Keratinocyte (primary cell): ENCODE measurements at regions not wholly inside any gene's neighbourhood (a gene's known extent, or its start where the extent isn't known, plus 50 kb on each side); places are given as distances from the start of the nearest gene placed in this dataset.

Source experiments
- DNase-seq: peaks from one replicate; pipeline ENCODE4 v3.0.0-alpha.2; 2011; ENCODE audit warnings: low read depth, missing footprints, low spot score
- FAIRE-seq: peaks from 2 replicates; lab custom pipeline; 2011; peaks lifted over from hg19 to GRCh38; lab: Jason Lieb, UNC
- H2AFZ ChIP-seq: 2 replicates; pipeline ENCODE4 v1.6.0; 2012; ENCODE audit warnings: low read length, control low read depth, inconsistent platforms; ENCODE audit not compliant: control insufficient read depth
- H3K27ac ChIP-seq: 2 replicates; pipeline ENCODE4 v1.5.1; 2011; ENCODE audit warnings: low read length; ENCODE audit not compliant: control insufficient read depth, insufficient read depth
- H3K27me3 ChIP-seq: 3 replicates; pipeline ENCODE4 v1.6.0; 2011; ENCODE audit warnings: low read length; ENCODE audit not compliant: control insufficient read depth, insufficient read depth; ENCODE audit errors: extremely low read depth
- H3K36me3 ChIP-seq, 2 experiments: 2 replicates in 1 of 2; 3 replicates in 1 of 2; pipeline ENCODE4 v1.5.1; 2011; ENCODE audit warnings: low read length in 2 of 2, mild to moderate bottlenecking in 1 of 2; ENCODE audit not compliant: control insufficient read depth in 2 of 2, insufficient read depth in 2 of 2; ENCODE audit errors: extremely low read depth in 1 of 2
- H3K4me1 ChIP-seq: 3 replicates; pipeline ENCODE4 v1.5.1; 2011; ENCODE audit warnings: low read length; ENCODE audit not compliant: control insufficient read depth, insufficient read depth; ENCODE audit errors: extremely low read depth
- H3K4me2 ChIP-seq: 3 replicates; pipeline ENCODE4 v1.6.0; 2011; ENCODE audit warnings: low read depth, low read length; ENCODE audit not compliant: control insufficient read depth, insufficient read depth; ENCODE audit errors: extremely low read depth
- H3K4me3 ChIP-seq, 3 experiments: fragments of 200-600 bp in 1 of 3; sonication (generic) in 1 of 3; 2 replicates in 2 of 3; 3 replicates in 1 of 3; pipeline ENCODE4 v1.5.1; 2011 to 2016; ENCODE audit warnings: low read length in 3 of 3, mild to moderate bottlenecking in 3 of 3, control low read depth in 2 of 3, inconsistent platforms in 1 of 3, low read depth in 1 of 3, mixed read lengths in 1 of 3, mixed run types in 1 of 3, moderate library complexity in 1 of 3; ENCODE audit not compliant: control insufficient read depth in 2 of 3, insufficient read depth in 2 of 3; ENCODE audit errors: extremely low read depth in 1 of 3
- H3K79me2 ChIP-seq: 2 replicates; pipeline ENCODE4 v1.6.0; 2012; ENCODE audit warnings: low read length; ENCODE audit not compliant: control insufficient read depth, insufficient read depth
- H3K9ac ChIP-seq: 3 replicates; pipeline ENCODE4 v1.6.0; 2011; ENCODE audit warnings: low read length; ENCODE audit not compliant: control insufficient read depth, insufficient read depth; ENCODE audit errors: extremely low read depth
- H3K9me1 ChIP-seq: 3 replicates; pipeline ENCODE4 v1.6.0; 2011; ENCODE audit warnings: low read length; ENCODE audit not compliant: control insufficient read depth, insufficient read depth; ENCODE audit errors: extremely low read depth
- H3K9me3 ChIP-seq: 2 replicates; pipeline ENCODE4 v1.5.1; 2012; ENCODE audit warnings: low read depth, low read length; ENCODE audit not compliant: control insufficient read depth
- H4K20me1 ChIP-seq: 3 replicates; pipeline ENCODE4 v1.6.0; 2011; ENCODE audit warnings: low read length; ENCODE audit not compliant: control insufficient read depth, insufficient read depth; ENCODE audit errors: extremely low read depth
- EZH2 ChIP-seq: IDR thresholded peaks from one replicate; pipeline ENCODE4 v1.6.1; 2012; ENCODE audit warnings: inconsistent platforms, mild to moderate bottlenecking, low read length, moderate library complexity
- dilution Hi-C: fragments of 300-500 bp; cut with MboI; formaldehyde crosslinking; loops from one replicate; pipeline ENCODE4 v1.7.0; 2020; ENCODE audit warnings: low sequenced_read_pairs; ENCODE audit not compliant: extremely low pct_ligation_motif_present
- TF ChIP-seq, protein P1 (sequence below), 3 experiments: IDR thresholded peaks in 1 of 3; conservative IDR thresholded peaks in 1 of 3; optimal IDR thresholded peaks in 1 of 3; 2 replicates in 2 of 3; 3 replicates in 1 of 3; pipeline versions ENCODE3 to v1.5.1; 2011; ENCODE audit warnings: low read length in 3 of 3, mild to moderate bottlenecking in 3 of 3, moderate library complexity in 2 of 3, control low read depth in 1 of 3, inconsistent platforms in 1 of 3; ENCODE audit not compliant: insufficient read depth in 2 of 3; ENCODE audit errors: extremely low read depth in 1 of 3

- Histone ChIP-seq H3K9ac (no peak overlapping the region), H3K4me3 (no peak overlapping the region), H2AFZ (no peak overlapping the region), H3K9me1 (no peaks in the 10 kb centered on the region), H3K36me3 (no peaks in the 10 kb centered on the region), H3K79me2 (no peaks in the 10 kb centered on the region), H4K20me1 (no peaks in the 10 kb centered on the region), H3K4me2 (no peak overlapping the region), H3K27ac (no peak overlapping the region), H3K9me3 (no peaks in the 10 kb centered on the region), H3K27me3 (no peaks in the 10 kb centered on the region), H3K4me1 (no peaks in the 10 kb centered on the region)
- dilution Hi-C loops: no loop called here
- DNase-seq: no peak
- TF ChIP-seq EZH2: no peak
- TF ChIP-seq, protein P1, sequence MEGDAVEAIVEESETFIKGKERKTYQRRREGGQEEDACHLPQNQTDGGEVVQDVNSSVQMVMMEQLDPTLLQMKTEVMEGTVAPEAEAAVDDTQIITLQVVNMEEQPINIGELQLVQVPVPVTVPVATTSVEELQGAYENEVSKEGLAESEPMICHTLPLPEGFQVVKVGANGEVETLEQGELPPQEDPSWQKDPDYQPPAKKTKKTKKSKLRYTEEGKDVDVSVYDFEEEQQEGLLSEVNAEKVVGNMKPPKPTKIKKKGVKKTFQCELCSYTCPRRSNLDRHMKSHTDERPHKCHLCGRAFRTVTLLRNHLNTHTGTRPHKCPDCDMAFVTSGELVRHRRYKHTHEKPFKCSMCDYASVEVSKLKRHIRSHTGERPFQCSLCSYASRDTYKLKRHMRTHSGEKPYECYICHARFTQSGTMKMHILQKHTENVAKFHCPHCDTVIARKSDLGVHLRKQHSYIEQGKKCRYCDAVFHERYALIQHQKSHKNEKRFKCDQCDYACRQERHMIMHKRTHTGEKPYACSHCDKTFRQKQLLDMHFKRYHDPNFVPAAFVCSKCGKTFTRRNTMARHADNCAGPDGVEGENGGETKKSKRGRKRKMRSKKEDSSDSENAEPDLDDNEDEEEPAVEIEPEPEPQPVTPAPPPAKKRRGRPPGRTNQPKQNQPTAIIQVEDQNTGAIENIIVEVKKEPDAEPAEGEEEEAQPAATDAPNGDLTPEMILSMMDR (optimal IDR thresholded peaks at IDR 0.05 in 1 of 3, IDR thresholded peaks at IDR 0.05 in 1 of 3, conservative IDR thresholded peaks at IDR 0.05 in 1 of 3; ENCODE audit: extremely low read depth in 1 of 3, insufficient read depth in 2 of 3, low read length in 3 of 3): no peak
- no peak for FAIRE-seq
These were observed 68.4 kb downstream of the MEX3B start for GRCh38 chr15:81977464-81977863.

- dilution Hi-C loops: no loop called here
- H3K9ac ChIP-seq: no peak overlapping the region
- H3K4me2 ChIP-seq: no peak overlapping the region
- H3K4me3 ChIP-seq: no peak overlapping the region
- no peak for DNase-seq
- TF ChIP-seq, protein P1 (optimal IDR thresholded peaks at IDR 0.05 in 1 of 3, IDR thresholded peaks at IDR 0.05 in 1 of 3, conservative IDR thresholded peaks at IDR 0.05 in 1 of 3; ENCODE audit: extremely low read depth in 1 of 3, insufficient read depth in 2 of 3, low read length in 3 of 3): no peak
- no peak for TF ChIP-seq EZH2
- no peak overlapping the region for H2AFZ ChIP-seq
- H3K27ac ChIP-seq: no peak overlapping the region
- no peaks in the 10 kb centered on the region for H3K36me3 ChIP-seq
- H3K9me3 ChIP-seq: no peaks in the 10 kb centered on the region
- no peak for FAIRE-seq
- no peaks in the 10 kb centered on the region for H4K20me1 ChIP-seq
- no peaks in the 10 kb centered on the region for H3K9me1 ChIP-seq
- H3K4me1 ChIP-seq: no peaks in the 10 kb centered on the region
- H3K27me3 ChIP-seq: no peaks in the 10 kb centered on the region
- H3K79me2 ChIP-seq: no peaks in the 10 kb centered on the region
These were observed 77.1 kb downstream of the MEX3B start for GRCh38 chr15:81968691-81969090.
